CD8-positive, alpha-beta memory T cell (primary cell): ENCODE measurements at regions not wholly inside any gene's neighbourhood (a gene's known extent, or its start where the extent isn't known, plus 50 kb on each side); places are given as distances from the start of the nearest gene placed in this dataset.

Source experiments
- CTCF ChIA-PET: fragments of 350-600 bp; sonication (Branson Sonifier 250); formaldehyde crosslinking; loops from one replicate; lab custom pipeline; 2021; ENCODE audit warnings: antibody characterized with exemption; lab: Charles Lee
- POLR2A ChIA-PET: fragments of 350-600 bp; sonication (Branson Sonifier 250); formaldehyde crosslinking; loops from one replicate; lab custom pipeline; 2021; ENCODE audit warnings: antibody characterized with exemption; lab: Charles Lee
- DNase-seq, 5 donors: peaks; one replicate each; pipeline versions ENCODE4 v3.0.0 to v3.0.0-alpha.2; 2020 to 2022; ENCODE audit warnings: mixed read lengths in 1 of 5
- H3K27ac ChIP-seq: one replicate; pipeline ENCODE4 v1.7.0; 2013; ENCODE audit warnings: low read depth, mild to moderate bottlenecking, low read length, moderate library complexity
- H3K27me3 ChIP-seq: 2 replicates; pipeline ENCODE4 v1.7.0; 2013; ENCODE audit warnings: low read length, mild to moderate bottlenecking; ENCODE audit not compliant: insufficient read depth, poor library complexity, severe bottlenecking
- H3K36me3 ChIP-seq: 2 replicates; pipeline ENCODE4 v1.7.0; 2013; ENCODE audit warnings: mild to moderate bottlenecking, low read length, moderate library complexity; ENCODE audit not compliant: insufficient read depth
- H3K4me1 ChIP-seq: 2 replicates; pipeline ENCODE4 v1.7.0; 2013; ENCODE audit warnings: mild to moderate bottlenecking, low read length, moderate library complexity; ENCODE audit not compliant: insufficient read depth
- H3K4me3 ChIP-seq: 2 replicates; pipeline ENCODE4 v1.7.0; 2013; ENCODE audit warnings: mild to moderate bottlenecking, low read length
- H3K9me3 ChIP-seq: 2 replicates; pipeline ENCODE4 v1.7.0; 2013; ENCODE audit warnings: mild to moderate bottlenecking, low read length
- H3K27ac Mint-ChIP-seq, 8 donors: one replicate each; pipeline ENCODE4 v1.8.0; 2020 to 2021; ENCODE audit warnings: mixed read lengths in 8 of 8, mild to moderate bottlenecking in 6 of 8, inconsistent platforms in 3 of 8, moderate library complexity in 3 of 8
- H3K27me3 Mint-ChIP-seq, 2 donors: one replicate each; pipeline ENCODE4 v1.8.0; 2020 to 2021; ENCODE audit warnings: mixed read lengths in 2 of 2, mild to moderate bottlenecking in 1 of 2, moderate library complexity in 1 of 2
- H3K36me3 Mint-ChIP-seq, 3 donors: one replicate each; pipeline ENCODE4 v1.8.0; 2020 to 2021; ENCODE audit warnings: mixed read lengths in 3 of 3, inconsistent platforms in 1 of 3, mild to moderate bottlenecking in 1 of 3
- H3K4me1 Mint-ChIP-seq, 3 donors: one replicate each; pipeline ENCODE4 v1.8.0; 2020 to 2021; ENCODE audit warnings: mixed read lengths in 3 of 3, inconsistent platforms in 1 of 3, mild to moderate bottlenecking in 1 of 3
- H3K4me3 Mint-ChIP-seq, 7 donors: one replicate each; pipeline ENCODE4 v1.8.0; 2020 to 2021; ENCODE audit warnings: mixed read lengths in 7 of 7, mild to moderate bottlenecking in 6 of 7, moderate library complexity in 4 of 7, inconsistent platforms in 2 of 7
- H3K9me3 Mint-ChIP-seq, 5 donors: one replicate each; pipeline ENCODE4 v1.8.0; 2020 to 2022; ENCODE audit warnings: mixed read lengths in 5 of 5, mild to moderate bottlenecking in 3 of 5, moderate library complexity in 2 of 5, inconsistent platforms in 1 of 5

GRCh38 chr5:21649969-21650368 is 1203.2 kb downstream of the CDH12 start:
- H3K9me3 Mint-ChIP-seq: peaks cover 2 to 25% (median 6%) of the 10 kb centered on the region in 5 donors
- ChIA-PET CTCF (no interaction called here), POLR2A (no interaction called here)

GRCh38 chr5:21646469-21646868 is 1206.7 kb downstream of the CDH12 start:
- no peak for DNase-seq
- POLR2A ChIA-PET: no interaction called here
- Mint-ChIP-seq H3K27me3 (no peaks in the 10 kb centered on the region), H3K4me3 (no peak overlapping the region), H3K27ac (no peak overlapping the region), H3K9me3 (peaks cover 2 to 18% (median 12%) of the 10 kb centered on the region in 5 donors), H3K4me1 (no peaks in the 10 kb centered on the region), H3K36me3 (no peaks in the 10 kb centered on the region)
- Histone ChIP-seq H3K4me3 (no peak overlapping the region), H3K27me3 (no peaks in the 10 kb centered on the region), H3K27ac (no peak overlapping the region), H3K9me3 (no peaks in the 10 kb centered on the region), H3K36me3 (no peaks in the 10 kb centered on the region), H3K4me1 (no peaks in the 10 kb centered on the region)
- CTCF ChIA-PET: no interaction called here

More at GRCh38 chr5:21649969-21650368, 1203.2 kb downstream of the CDH12 start:
- Mint-ChIP-seq H3K27me3 (no peaks in the 10 kb centered on the region), H3K27ac (no peak overlapping the region), H3K36me3 (no peaks in the 10 kb centered on the region), H3K4me1 (no peaks in the 10 kb centered on the region), H3K4me3 (no peak overlapping the region)
- H3K36me3 ChIP-seq: no peaks in the 10 kb centered on the region
- no peaks in the 10 kb centered on the region for H3K9me3 ChIP-seq
- H3K4me1 ChIP-seq: no peaks in the 10 kb centered on the region
- DNase-seq: no peak
- H3K4me3 ChIP-seq: no peak overlapping the region
- H3K27me3 ChIP-seq: no peaks in the 10 kb centered on the region
- H3K27ac ChIP-seq: no peak overlapping the region

- CTCF ChIA-PET: no interaction called here
- H3K4me3 Mint-ChIP-seq: no peak overlapping the region
- no peak for DNase-seq
Observed at GRCh38 chr5:21644032-21644431, 1209.1 kb downstream of the CDH12 start.

GRCh38 chr5:21642312-21642711 is 1210.8 kb downstream of the CDH12 start:
- Mint-ChIP-seq H3K4me1 (no peaks in the 10 kb centered on the region), H3K27me3 (no peaks in the 10 kb centered on the region), H3K9me3 (peaks cover 0 to 16% (median 11%) of the 10 kb centered on the region in 5 donors), H3K4me3 (no peak overlapping the region), H3K27ac (no peak overlapping the region), H3K36me3 (no peaks in the 10 kb centered on the region)
- DNase-seq: no peak
- H3K4me1 ChIP-seq: no peaks in the 10 kb centered on the region
- no peaks in the 10 kb centered on the region for H3K36me3 ChIP-seq
- CTCF ChIA-PET: no interaction called here
- no peak overlapping the region for H3K27ac ChIP-seq
- POLR2A ChIA-PET: no interaction called here
- no peaks in the 10 kb centered on the region for H3K9me3 ChIP-seq
- H3K27me3 ChIP-seq: no peaks in the 10 kb centered on the region
- H3K4me3 ChIP-seq: no peak overlapping the region

More at GRCh38 chr5:21644032-21644431, 1209.1 kb downstream of the CDH12 start:
- H3K36me3 ChIP-seq: no peaks in the 10 kb centered on the region
- no peak overlapping the region for H3K27ac Mint-ChIP-seq
- H3K9me3 Mint-ChIP-seq: peaks cover 0 to 16% (median 8%) of the 10 kb centered on the region in 5 donors
- no peaks in the 10 kb centered on the region for H3K36me3 Mint-ChIP-seq
- H3K27me3 Mint-ChIP-seq: no peaks in the 10 kb centered on the region
- H3K9me3 ChIP-seq: no peaks in the 10 kb centered on the region
- POLR2A ChIA-PET: no interaction called here
- no peaks in the 10 kb centered on the region for H3K4me1 ChIP-seq
- H3K27me3 ChIP-seq: no peaks in the 10 kb centered on the region
- no peaks in the 10 kb centered on the region for H3K4me1 Mint-ChIP-seq
- H3K27ac ChIP-seq: no peak overlapping the region
- H3K4me3 ChIP-seq: no peak overlapping the region

DNA sequence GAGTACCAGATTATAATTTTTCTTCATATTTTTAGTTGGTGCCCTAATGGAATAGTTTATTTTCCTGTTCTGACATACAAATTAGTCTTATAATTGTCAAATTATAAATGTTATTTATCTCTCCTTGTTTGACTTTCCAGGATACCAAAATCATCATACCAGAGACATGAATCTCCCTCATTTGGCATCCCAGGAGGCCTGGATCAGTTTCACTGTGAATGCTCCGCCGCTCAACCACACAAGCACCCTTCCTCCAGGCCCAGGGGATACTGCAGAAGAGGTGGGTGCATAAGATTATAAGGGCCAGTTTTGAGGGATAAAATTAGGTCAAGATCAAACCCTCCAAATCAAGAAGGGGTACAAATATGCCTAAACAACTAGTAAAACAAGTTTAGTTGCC is 1229.3 kb downstream of the CDH12 start:
- CTCF ChIA-PET: no interaction called here
- H3K9me3 Mint-ChIP-seq: peaks cover under 1 to 23% (median 16%) of the 10 kb centered on the region in 5 donors

DNA sequence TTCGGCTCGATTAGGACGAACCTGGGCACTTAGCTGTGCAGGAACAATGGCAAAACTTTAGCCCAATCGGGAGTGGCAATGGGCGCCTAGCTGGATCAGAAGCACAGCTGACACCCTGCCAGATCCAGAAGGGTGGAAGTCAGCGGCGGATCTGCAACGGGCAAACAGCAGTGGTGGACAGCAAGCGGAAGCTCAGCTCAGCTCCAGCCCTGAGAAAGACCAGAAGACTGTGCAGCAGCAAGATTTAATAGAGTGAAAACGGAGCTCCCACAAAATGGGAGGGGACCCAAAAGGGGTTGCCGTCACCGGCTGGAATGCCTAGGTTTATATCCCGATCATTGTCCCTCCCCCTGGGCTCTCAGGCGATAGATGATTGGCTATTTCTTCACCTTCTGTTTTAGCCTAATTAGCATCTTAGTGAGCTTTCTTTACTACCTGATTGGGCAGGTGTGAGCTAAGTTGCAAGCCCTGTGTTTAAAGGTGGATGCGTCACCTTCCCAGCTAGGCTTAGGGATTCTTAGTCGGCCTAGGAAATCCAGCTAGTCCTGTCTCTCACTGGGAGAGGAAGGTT is 1237.9 kb downstream of the CDH12 start:
- no peaks in the 10 kb centered on the region for H3K4me1 ChIP-seq
- no peak overlapping the region for H3K27ac Mint-ChIP-seq
- POLR2A ChIA-PET: no interaction called here

More for the DNA sequence above, 1229.3 kb downstream of the CDH12 start:
- H3K4me1 ChIP-seq: no peaks in the 10 kb centered on the region
- no peak overlapping the region for H3K4me3 ChIP-seq
- H3K36me3 ChIP-seq: no peaks in the 10 kb centered on the region
- H3K27me3 ChIP-seq: no peaks in the 10 kb centered on the region
- DNase-seq: no peak
- H3K4me1 Mint-ChIP-seq: no peaks in the 10 kb centered on the region
- H3K36me3 Mint-ChIP-seq: no peaks in the 10 kb centered on the region
- H3K9me3 ChIP-seq: no peaks in the 10 kb centered on the region
- no peak overlapping the region for H3K27ac ChIP-seq
- no peak overlapping the region for H3K4me3 Mint-ChIP-seq
- no peak overlapping the region for H3K27ac Mint-ChIP-seq
- POLR2A ChIA-PET: no interaction called here
- H3K27me3 Mint-ChIP-seq: no peaks in the 10 kb centered on the region

GRCh38 chr5:21613971-21614488 is 1239.1 kb downstream of the CDH12 start:
- Mint-ChIP-seq H3K9me3 (peaks cover 2 to 21% (median 17%) of the 10 kb centered on the region in 5 donors), H3K36me3 (no peaks in the 10 kb centered on the region), H3K27ac (no peak overlapping the region), H3K4me1 (no peaks in the 10 kb centered on the region), H3K27me3 (peaks cover 0 to 3% of the 10 kb centered on the region in 2 donors), H3K4me3 (no peak overlapping the region)
- Histone ChIP-seq H3K27ac (no peak overlapping the region), H3K4me1 (no peaks in the 10 kb centered on the region), H3K36me3 (no peaks in the 10 kb centered on the region), H3K9me3 (no peaks in the 10 kb centered on the region), H3K4me3 (no peak overlapping the region), H3K27me3 (no peaks in the 10 kb centered on the region)
- no peak for DNase-seq
- POLR2A ChIA-PET: no interaction called here
- CTCF ChIA-PET: no interaction called here

More for the DNA sequence above, 1237.9 kb downstream of the CDH12 start:
- H3K27me3 ChIP-seq: no peaks in the 10 kb centered on the region
- Mint-ChIP-seq H3K36me3 (no peaks in the 10 kb centered on the region), H3K4me1 (no peaks in the 10 kb centered on the region), H3K9me3 (peaks cover 2 to 24% (median 17%) of the 10 kb centered on the region in 5 donors), H3K27me3 (peaks cover 0 to 3% of the 10 kb centered on the region in 2 donors), H3K4me3 (no peak overlapping the region)
- no peaks in the 10 kb centered on the region for H3K9me3 ChIP-seq
- no peaks in the 10 kb centered on the region for H3K36me3 ChIP-seq
- H3K4me3 ChIP-seq: no peak overlapping the region
- H3K27ac ChIP-seq: no peak overlapping the region
- CTCF ChIA-PET: no interaction called here
- no peak for DNase-seq

DNA sequence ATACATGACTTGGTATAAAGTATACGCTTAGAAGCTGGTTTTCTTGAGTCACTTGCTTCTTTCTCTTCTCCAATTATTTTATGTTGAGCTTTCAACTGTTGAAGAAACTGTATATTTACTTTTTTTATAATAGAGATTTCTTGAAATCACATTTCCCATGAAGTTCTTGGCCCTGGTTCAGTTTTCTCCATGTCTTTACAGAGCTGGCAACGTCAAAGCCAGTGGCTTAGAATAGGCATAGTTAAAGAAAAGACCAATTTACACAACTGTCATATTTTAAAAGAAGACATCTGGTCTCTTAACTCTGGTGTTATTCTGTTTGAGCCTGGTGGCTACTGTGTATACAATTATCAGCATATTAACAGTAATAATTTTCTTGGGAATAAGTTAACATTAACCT is 1249.3 kb downstream of the CDH12 start:
- no peaks in the 10 kb centered on the region for H3K4me1 Mint-ChIP-seq
- H3K27me3 Mint-ChIP-seq: no peaks in the 10 kb centered on the region
- H3K9me3 Mint-ChIP-seq: peaks cover 0 to 4% (median 0%) of the 10 kb centered on the region in 5 donors
- no peaks in the 10 kb centered on the region for H3K36me3 ChIP-seq
- no peak overlapping the region for H3K27ac ChIP-seq
- H3K27me3 ChIP-seq: no peaks in the 10 kb centered on the region
- POLR2A ChIA-PET: no interaction called here
- no peaks in the 10 kb centered on the region for H3K4me1 ChIP-seq
- H3K27ac Mint-ChIP-seq: no peak overlapping the region
- H3K36me3 Mint-ChIP-seq: no peaks in the 10 kb centered on the region
- no peak overlapping the region for H3K4me3 ChIP-seq
- no peak for DNase-seq
- no peak overlapping the region for H3K4me3 Mint-ChIP-seq
- CTCF ChIA-PET: no interaction called here
- H3K9me3 ChIP-seq: no peaks in the 10 kb centered on the region
